Esophagus muscularis mucosa (tissue), 4 donors: ENCODE measurements at regions not wholly inside any gene's neighbourhood (a gene's known extent, or its start where the extent isn't known, plus 50 kb on each side); places are given as distances from the start of the nearest gene placed in this dataset.

Source experiments
- DNase-seq: peaks from one replicate; pipeline ENCODE4 v3.0.0-alpha.2; 2017; ENCODE audit errors: extremely low spot score
- H3K27ac ChIP-seq, 4 donors: fragments of 200-600 bp; sonication (generic); replicated peaks in 1 of 4; 1 replicate in 3 of 4; 2 replicates in 1 of 4; pipeline ENCODE4 v1.5.1; 2016 to 2019; ENCODE audit warnings: mild to moderate bottlenecking in 1 of 4
- H3K27me3 ChIP-seq, 4 donors: fragments of 200-600 bp; sonication (generic); one replicate each; pipeline versions ENCODE4 v1.5.1 to v1.6.0; 2016 to 2019
- H3K36me3 ChIP-seq, 4 donors: fragments of 200-600 bp; sonication (generic); one replicate each; pipeline ENCODE4 v1.5.1; 2016 to 2019
- H3K4me1 ChIP-seq, 4 donors: fragments of 200-600 bp; sonication (generic); one replicate each; pipeline ENCODE4 v1.5.1; 2016 to 2019
- H3K4me3 ChIP-seq, 4 donors: fragments of 200-600 bp; sonication (generic); 1 replicate in 2 of 4; 2 replicates in 2 of 4; pipeline ENCODE4 v1.5.1; 2016 to 2019; ENCODE audit warnings: mild to moderate bottlenecking in 4 of 4, moderate library complexity in 1 of 4
- H3K9me3 ChIP-seq, 4 donors: fragments of 200-600 bp; sonication (generic); 1 replicate in 3 of 4; 2 replicates in 1 of 4; pipeline ENCODE4 v1.5.1; 2016 to 2019
- EP300 ChIP-seq: sonication (generic); formaldehyde crosslinking; IDR thresholded peaks from one replicate; pipeline ENCODE4 v1.6.1; 2017; ENCODE audit warnings: antibody characterized with exemption
- POLR2A ChIP-seq: fragments of 450-650 bp; IDR thresholded peaks from one replicate; pipeline ENCODE4 v1.6.1; 2017; ENCODE audit warnings: antibody characterized with exemption, moderate library complexity, mild to moderate bottlenecking, low read depth
- POLR2AphosphoS5 ChIP-seq, 2 donors: sonication (generic); formaldehyde crosslinking; IDR thresholded peaks; one replicate each; pipeline ENCODE4 v1.6.1; 2017; ENCODE audit warnings: antibody characterized with exemption in 2 of 2
- WGBS: methylation state at CpG from one replicate; pipeline ENCODE4 v1.1.5; 2018; 5-methylcytosine and 5-hydroxymethylcytosine counted together
- intact Hi-C: fragments of 100-400 bp; cut with DNase I; formaldehyde crosslinking; loops from one replicate; pipeline ENCODE4 v1.15.1; 2023
- TF ChIP-seq, protein P1 (sequence below), 3 experiments: fragments of 200-600 bp in 2 of 3; fragments of 450-650 bp in 1 of 3; sonication (generic) in 2 of 3; IDR thresholded peaks; one replicate each; pipeline ENCODE4 v1.5.1; 2017 to 2019; ENCODE audit warnings: antibody characterized with exemption in 3 of 3, mild to moderate bottlenecking in 2 of 3, moderate library complexity in 1 of 3

DNA sequence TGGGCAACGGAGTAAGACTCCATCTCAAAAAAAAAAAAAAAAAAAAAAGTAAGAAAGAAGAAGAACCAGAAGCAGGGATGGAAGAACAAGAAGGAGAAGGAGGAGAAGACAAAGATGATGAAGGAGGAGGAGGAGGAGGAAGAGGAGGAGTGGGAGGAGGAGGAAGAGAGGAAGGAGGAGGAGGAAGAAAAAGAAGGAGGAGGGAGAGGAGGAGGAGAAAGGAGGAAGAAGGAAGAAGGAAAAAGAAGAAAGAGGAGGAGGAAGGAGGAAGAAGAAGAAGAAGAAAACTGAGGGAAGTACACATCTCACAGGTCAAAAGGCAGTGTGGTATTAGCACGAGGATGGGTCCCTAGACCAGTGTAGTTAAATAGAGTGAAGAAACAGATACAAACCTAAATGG is 65.1 kb upstream of the SCAF8 start:
- H3K27ac ChIP-seq = no peak overlapping the region
- H3K36me3 ChIP-seq = no peaks in the 10 kb centered on the region
- no peaks in the 10 kb centered on the region for H3K4me1 ChIP-seq
- no peaks in the 10 kb centered on the region for H3K27me3 ChIP-seq
- H3K9me3 ChIP-seq = no peaks in the 10 kb centered on the region
- intact Hi-C loops = no loop called here
- DNase-seq = no peak
- H3K4me3 ChIP-seq = no peak overlapping the region
- TF ChIP-seq, protein P1, sequence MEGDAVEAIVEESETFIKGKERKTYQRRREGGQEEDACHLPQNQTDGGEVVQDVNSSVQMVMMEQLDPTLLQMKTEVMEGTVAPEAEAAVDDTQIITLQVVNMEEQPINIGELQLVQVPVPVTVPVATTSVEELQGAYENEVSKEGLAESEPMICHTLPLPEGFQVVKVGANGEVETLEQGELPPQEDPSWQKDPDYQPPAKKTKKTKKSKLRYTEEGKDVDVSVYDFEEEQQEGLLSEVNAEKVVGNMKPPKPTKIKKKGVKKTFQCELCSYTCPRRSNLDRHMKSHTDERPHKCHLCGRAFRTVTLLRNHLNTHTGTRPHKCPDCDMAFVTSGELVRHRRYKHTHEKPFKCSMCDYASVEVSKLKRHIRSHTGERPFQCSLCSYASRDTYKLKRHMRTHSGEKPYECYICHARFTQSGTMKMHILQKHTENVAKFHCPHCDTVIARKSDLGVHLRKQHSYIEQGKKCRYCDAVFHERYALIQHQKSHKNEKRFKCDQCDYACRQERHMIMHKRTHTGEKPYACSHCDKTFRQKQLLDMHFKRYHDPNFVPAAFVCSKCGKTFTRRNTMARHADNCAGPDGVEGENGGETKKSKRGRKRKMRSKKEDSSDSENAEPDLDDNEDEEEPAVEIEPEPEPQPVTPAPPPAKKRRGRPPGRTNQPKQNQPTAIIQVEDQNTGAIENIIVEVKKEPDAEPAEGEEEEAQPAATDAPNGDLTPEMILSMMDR (IDR thresholded peaks at IDR 0.05) = no peak
- no peak for TF ChIP-seq POLR2A
- no peak for TF ChIP-seq EP300
- TF ChIP-seq POLR2AphosphoS5 (IDR thresholded peaks at IDR 0.05) = no peak
- 87% methylated on average over 2 of the region's 2 CpGs for WGBS

DNA sequence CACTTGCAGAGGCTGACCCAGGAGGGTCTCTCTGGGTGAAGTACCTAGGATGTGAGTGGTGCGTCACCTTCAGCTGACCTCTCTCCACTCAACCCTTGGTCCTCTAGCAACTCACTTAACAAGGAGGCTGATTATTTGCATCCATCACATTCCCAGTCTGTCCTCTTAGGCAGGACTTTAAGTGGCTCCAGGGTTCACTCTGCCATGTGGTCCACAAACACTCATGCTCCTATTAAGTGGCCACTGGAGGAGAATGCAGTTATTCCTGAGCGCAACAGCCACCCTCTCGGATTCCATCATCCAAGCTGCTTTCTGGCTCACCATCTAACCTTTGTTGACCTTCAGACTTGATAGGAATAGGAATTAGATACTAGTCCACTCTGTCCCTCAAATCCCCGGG is 61.1 kb upstream of the SCAF8 start:
- Histone ChIP-seq H3K9me3 (no peaks in the 10 kb centered on the region), H3K36me3 (no peaks in the 10 kb centered on the region), H3K4me3 (no peak overlapping the region), H3K4me1 (no peaks in the 10 kb centered on the region), H3K27ac (no peak overlapping the region), H3K27me3 (no peaks in the 10 kb centered on the region)
- TF ChIP-seq EP300 (no peak), POLR2AphosphoS5 (IDR thresholded peaks at IDR 0.05) (no peak), POLR2A (no peak)
- TF ChIP-seq, protein P1 (IDR thresholded peaks at IDR 0.05) = no peak
- WGBS = 98% methylated on average over 4 of the region's 4 CpGs
- intact Hi-C loops = loop anchor here (10.0 kb wide), 1 partner anchor 517 kb away; no protein-coding TSS in a partner anchor
- DNase-seq = no peak

DNA sequence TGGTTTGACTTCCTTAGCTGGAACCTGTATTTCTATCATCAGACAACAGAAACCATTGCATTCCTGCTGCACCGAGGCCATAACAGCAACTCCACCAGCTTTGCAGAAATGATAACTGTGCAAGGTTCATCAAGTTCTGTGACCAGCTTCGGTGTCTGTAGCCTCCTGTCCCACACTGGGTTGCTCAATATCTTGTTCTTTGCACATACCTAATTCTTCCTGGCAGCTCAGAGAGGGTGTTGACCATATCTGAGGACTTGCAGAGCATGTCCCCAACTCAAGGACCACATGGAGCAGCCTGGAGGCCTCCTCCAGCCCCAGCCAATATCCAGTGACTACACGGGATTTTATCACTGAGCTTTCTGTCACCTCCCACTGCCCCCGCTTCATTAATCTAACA is 59.3 kb upstream of the SCAF8 start:
- Histone ChIP-seq H3K27ac (no peak overlapping the region), H3K4me3 (no peak overlapping the region), H3K4me1 (no peaks in the 10 kb centered on the region), H3K9me3 (no peaks in the 10 kb centered on the region), H3K36me3 (no peaks in the 10 kb centered on the region), H3K27me3 (no peaks in the 10 kb centered on the region)
- 77% methylated on average over 4 of the region's 4 CpGs for WGBS
- no peak for TF ChIP-seq POLR2AphosphoS5 (IDR thresholded peaks at IDR 0.05)
- TF ChIP-seq, protein P1 (IDR thresholded peaks at IDR 0.05) = no peak
- TF ChIP-seq POLR2A = no peak
- TF ChIP-seq EP300 = no peak
- DNase-seq = no peak
- intact Hi-C loops = loop anchor here (10.0 kb wide), 1 partner anchor 519 kb away; no protein-coding TSS in a partner anchor

DNA sequence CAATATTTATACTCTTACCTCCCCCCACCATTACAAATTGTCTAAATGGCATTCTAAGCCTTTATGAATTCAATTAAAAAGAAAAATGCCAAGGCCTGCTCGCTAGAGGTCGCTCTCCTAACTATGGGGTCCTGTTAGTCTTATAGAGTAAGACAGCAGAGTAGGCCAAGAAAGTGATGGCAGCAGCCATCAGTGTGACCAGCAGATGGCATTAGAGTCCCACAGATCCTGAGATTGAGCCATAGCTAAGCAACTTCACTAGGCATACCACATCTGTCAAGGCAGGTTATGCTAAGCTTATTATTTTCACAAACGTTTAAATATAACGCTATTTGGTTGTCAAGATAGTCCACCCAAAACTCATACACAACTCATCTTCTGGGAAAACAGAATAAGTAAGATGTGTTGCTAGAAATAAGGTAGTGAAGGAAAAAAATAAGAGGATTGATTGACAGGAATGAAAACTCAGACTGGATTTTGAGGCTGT is 57.6 kb upstream of the SCAF8 start:
- no peaks in the 10 kb centered on the region for H3K4me1 ChIP-seq
- H3K27ac ChIP-seq = no peak overlapping the region
- no peaks in the 10 kb centered on the region for H3K27me3 ChIP-seq
- 0% methylated on average over 4 of the region's 4 CpGs for WGBS
- H3K36me3 ChIP-seq = no peaks in the 10 kb centered on the region
- intact Hi-C loops = loop anchor here (2.0 to 10.0 kb wide), 3 partner anchors 57 to 521 kb away; partner anchors contain the start of gene SCAF8
- H3K4me3 ChIP-seq = no peak overlapping the region
- TF ChIP-seq POLR2AphosphoS5 (IDR thresholded peaks at IDR 0.05) (peak in 1 of 2 donors; percentile 65), POLR2A (no peak), EP300 (no peak)
- TF ChIP-seq, protein P1 (IDR thresholded peaks at IDR 0.05) = peak; percentile 98 to 99 (median 98)
- H3K9me3 ChIP-seq = no peaks in the 10 kb centered on the region
- peak; percentile 96 for DNase-seq

DNA sequence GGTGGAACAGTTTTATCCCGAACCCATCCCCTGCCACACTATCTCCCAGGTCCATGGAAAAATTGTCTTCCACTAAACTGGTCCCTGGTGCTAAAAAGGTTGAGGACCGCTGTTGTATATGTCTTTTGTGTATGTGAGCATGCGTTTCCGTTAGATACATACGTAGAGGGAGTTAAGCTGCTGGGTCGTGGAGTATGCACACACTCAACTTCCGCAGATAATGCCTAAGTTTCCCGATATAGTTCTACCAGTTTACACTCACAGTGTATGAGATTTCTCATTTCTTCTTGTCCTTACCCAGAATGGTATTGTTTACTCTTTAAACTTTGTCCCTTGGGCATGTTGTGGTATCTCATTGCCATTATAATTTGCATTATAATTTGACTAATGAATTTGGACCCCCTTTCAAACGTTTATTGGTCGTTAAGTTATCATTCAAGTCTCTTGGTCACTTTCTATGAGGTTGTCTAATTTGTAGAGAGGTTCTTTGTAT is 50.5 kb upstream of the SCAF8 start:
- no peaks in the 10 kb centered on the region for H3K27me3 ChIP-seq
- TF ChIP-seq EP300 (no peak), POLR2AphosphoS5 (IDR thresholded peaks at IDR 0.05) (no peak), POLR2A (no peak)
- TF ChIP-seq, protein P1 (IDR thresholded peaks at IDR 0.05) = no peak

More for the DNA sequence above, 50.5 kb upstream of the SCAF8 start:
- Histone ChIP-seq H3K9me3 (no peaks in the 10 kb centered on the region), H3K36me3 (no peaks in the 10 kb centered on the region), H3K27ac (no peak overlapping the region), H3K4me1 (peaks cover 0 to 5% (median 0%) of the 10 kb centered on the region in 4 donors), H3K4me3 (no peak overlapping the region)
- intact Hi-C loops = no loop called here
- WGBS = 94% methylated on average over 10 of the region's 10 CpGs
- DNase-seq = no peak
